IPS-NIHi7 (cell line): ENCODE measurements at regions not wholly inside any gene's neighbourhood (a gene's known extent, or its start where the extent isn't known, plus 50 kb on each side); places are given as distances from the start of the nearest gene placed in this dataset.

Experiments used
- DNase-seq: peaks from one replicate; pipeline ENCODE4 v3.0.0; 2012; ENCODE audit warnings: mixed read lengths; ENCODE audit errors: extremely low spot score

DNA sequence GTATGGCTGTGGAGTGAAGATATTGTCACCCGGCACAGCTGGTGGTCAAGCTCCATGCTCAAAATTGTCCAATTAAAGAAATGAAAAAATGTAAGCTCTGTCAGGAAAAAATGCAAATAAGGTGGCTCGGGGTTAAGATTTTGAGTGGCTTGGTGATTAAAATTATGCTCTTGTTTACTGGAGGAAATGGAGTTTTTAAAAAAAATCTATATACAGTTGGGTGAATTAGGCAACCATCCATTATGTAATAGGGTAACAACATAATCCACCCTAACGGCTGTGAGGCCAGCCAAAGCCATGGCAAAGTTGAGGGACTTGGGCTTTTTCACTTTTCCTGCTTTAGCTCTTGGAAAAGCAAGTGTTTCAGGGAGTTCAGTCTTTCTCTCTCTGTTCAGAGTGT is 260.8 kb upstream of the HABP2 start:
- no peak for DNase-seq

DNA sequence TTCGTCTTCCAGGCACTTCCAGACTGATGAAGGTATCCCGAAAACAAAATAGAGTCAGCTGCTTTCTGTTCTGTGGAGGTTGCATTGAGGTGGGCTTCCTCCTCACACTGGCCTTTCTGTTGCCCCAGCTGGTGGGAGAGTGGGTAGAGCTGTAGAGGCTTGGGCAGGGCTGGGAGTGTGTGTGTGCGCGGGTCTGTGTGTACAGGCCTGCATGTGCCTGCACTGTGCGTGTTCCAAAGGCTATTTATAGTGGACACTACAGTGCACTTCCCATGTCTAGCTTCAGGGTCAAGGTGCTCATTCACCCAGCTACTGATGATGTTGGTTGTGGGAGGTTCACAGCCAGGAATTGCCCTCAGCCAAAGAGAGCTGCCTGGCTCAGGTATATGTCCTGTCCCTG is 260.1 kb upstream of the HABP2 start:
- no peak for DNase-seq

DNA sequence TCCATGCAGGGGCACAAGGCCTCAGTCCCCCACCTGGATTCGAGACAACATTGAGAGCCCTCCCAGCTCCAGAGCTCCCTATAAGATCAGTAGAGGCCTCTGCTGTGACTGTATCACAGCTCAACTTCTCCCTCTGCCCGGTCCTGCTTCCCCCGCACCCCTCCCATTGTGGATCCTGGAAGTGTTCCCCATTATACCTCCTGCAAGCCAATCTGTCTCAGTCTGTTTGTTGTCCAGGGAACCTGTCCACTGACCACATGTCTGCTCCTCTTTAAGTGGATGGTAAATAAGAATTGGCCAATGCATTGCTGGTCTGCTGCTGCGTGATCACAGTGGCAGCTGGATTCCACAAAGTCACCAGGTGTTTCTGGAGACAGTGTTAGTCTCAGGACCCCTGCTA is 259.7 kb upstream of the HABP2 start:
- no peak for DNase-seq

- no peak for DNase-seq
Observed at GRCh38 chr10:113294868-113295267, 258.0 kb upstream of the HABP2 start.

- DNase-seq: no peak
Observed at GRCh38 chr10:113297226-113297625, 255.6 kb upstream of the HABP2 start.

- no peak for DNase-seq
Observed at GRCh38 chr10:113298616-113299015, 254.2 kb upstream of the HABP2 start.

- DNase-seq: no peak
Observed at GRCh38 chr10:113300201-113300600, 252.7 kb upstream of the HABP2 start.

DNA sequence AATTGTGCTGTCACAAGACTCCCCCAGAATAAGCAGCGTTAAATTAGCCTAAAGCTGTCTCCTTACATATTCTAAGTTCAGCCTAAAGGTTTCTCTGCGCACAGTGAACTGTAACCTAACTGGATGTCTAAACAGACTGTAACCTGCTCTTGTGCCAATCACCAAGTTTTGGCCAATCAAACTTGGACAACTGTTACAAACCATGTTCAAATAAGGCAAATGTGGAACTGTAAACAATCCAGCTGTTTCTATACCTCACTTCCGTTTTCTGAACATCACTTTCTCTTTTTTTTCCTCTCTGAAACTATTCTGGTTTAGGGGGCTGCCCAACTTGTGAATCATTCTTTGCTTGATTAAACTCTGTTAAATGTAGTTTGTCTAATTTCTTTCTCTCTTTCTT is 252.2 kb upstream of the HABP2 start:
- no peak for DNase-seq

GRCh38 chr10:113301342-113301984 is 251.4 kb upstream of the HABP2 start:
- peak; percentile 49 for DNase-seq

GRCh38 chr10:113302062-113302461 is 250.8 kb upstream of the HABP2 start:
- DNase-seq: no peak

DNA sequence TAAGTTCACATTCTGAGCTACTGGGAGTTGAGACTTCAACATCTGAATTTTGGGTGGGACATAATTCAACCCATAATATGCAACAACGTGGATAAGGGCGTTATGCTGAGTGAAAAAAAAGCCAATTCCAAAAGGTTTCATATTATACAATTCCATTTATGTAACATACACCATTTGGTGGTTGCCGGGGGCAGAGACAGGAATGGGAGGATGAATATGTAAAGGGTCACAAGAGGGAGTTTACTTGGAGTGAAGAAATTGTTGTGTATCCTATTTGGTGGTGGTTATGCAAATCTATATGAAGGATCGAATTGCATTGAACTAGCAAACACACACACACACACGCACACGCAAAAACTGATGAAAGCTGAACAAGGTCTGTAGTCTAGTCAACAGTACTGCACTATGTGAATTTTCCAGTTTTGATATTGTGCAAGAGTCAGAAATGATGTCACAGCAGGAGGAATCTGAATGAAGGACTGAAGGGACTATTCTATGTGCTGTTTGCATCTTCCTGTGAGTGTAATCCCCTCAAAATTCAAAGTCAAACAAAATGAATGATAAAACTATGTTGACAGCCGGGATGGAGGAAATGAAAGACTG is 249.2 kb upstream of the HABP2 start:
- no peak for DNase-seq

GRCh38 chr10:113304726-113305125 is 248.1 kb upstream of the HABP2 start:
- no peak for DNase-seq

- DNase-seq: no peak
Observed at GRCh38 chr10:113305871-113306270, 247.0 kb upstream of the HABP2 start.

DNA sequence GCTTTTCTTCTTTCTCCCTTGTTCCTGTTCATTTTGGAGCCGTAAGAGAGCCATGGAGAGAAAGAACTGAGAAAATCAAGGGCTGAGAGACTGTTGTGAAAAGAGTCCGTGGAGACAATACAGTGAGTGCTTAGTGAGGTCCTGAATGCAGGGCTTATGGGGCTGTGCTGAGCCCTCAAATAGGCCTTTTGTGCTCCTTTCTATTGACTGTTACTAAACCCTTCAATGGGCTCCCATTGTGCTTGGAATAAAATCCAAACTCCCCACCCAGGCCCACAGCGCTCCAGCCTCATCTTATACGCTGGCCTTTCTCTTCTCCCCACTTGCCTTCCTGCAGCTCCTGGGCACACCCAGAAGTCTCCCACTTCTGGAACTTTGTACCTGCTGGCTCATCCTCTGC is 243.1 kb upstream of the HABP2 start:
- no peak for DNase-seq

DNA sequence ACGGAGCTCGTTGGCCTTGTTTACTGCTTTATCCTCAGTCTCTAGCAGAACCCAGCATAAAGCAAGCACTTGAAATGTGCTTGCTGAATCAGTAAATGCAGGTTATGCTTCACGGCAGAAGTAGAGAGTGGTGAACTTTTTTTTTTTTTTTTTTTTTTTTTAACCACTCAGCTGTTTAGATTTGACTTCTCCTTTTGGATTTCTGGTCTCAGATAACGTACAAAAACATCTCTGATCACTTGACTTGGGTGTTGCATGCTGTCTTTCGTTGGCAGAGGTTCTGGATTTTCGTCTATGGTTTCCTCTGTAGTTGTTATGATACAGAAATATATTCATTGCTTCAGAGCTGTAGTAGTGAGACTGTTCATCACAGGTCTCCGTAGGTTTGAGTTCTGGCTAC is 242.5 kb upstream of the HABP2 start:
- DNase-seq: no peak

- DNase-seq: no peak
Observed at GRCh38 chr10:113313048-113313602, 239.7 kb upstream of the HABP2 start.

GRCh38 chr10:113313722-113314121 is 239.1 kb upstream of the HABP2 start:
- DNase-seq: no peak

- DNase-seq: peak; percentile 30
Observed at GRCh38 chr10:113316506-113316905, 236.3 kb upstream of the HABP2 start.

GRCh38 chr10:113317489-113317888 is 235.4 kb upstream of the HABP2 start:
- no peak for DNase-seq

- no peak for DNase-seq
Observed at GRCh38 chr10:113319479-113319878, 233.4 kb upstream of the HABP2 start.

DNA sequence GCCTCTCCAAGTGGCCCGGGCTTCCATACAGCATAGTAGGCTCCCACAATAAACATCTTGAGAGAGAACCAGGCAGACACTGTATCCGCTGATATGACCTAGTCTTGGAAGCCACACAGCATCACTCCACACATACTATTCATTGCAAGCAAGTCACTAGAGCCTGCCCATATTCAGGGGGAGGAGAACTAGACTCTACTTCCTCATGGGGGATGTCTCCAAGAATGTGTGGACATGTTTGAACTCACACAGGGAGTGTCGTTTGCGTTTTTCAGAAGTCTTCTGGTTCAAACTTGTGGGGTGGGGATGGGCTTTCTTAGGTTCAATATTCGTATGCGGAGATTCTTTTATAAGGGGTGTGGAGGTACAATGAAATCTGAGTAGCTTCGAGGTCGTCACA is 232.6 kb upstream of the HABP2 start:
- DNase-seq: no peak

GRCh38 chr10:113320987-113321386 is 231.9 kb upstream of the HABP2 start:
- no peak for DNase-seq

GRCh38 chr10:113322843-113323242 is 230.0 kb upstream of the HABP2 start:
- DNase-seq: no peak

GRCh38 chr10:113323985-113324384 is 228.9 kb upstream of the HABP2 start:
- no peak for DNase-seq
